Ishikawa (cell line): ENCODE measurements at regions not wholly inside any gene's neighbourhood (a gene's known extent, or its start where the extent isn't known, plus 50 kb on each side); places are given as distances from the start of the nearest gene placed in this dataset.

Source experiments
- CEBPB ChIP-seq: IDR thresholded peaks from 2 replicates; pipeline ENCODE4 v1.6.1; 2012
- CREB1 ChIP-seq: IDR thresholded peaks from 2 replicates; pipeline ENCODE4 v1.6.1; 2012; ENCODE audit warnings: low read depth
- EGR1 ChIP-seq: IDR thresholded peaks from 2 replicates; pipeline ENCODE4 v1.6.1; 2012
- EP300 ChIP-seq: IDR thresholded peaks from 2 replicates; pipeline ENCODE4 v1.6.1; 2012; ENCODE audit warnings: borderline replicate concordance
- FOXM1 ChIP-seq: IDR thresholded peaks from 2 replicates; pipeline ENCODE4 v1.6.1; 2012; ENCODE audit warnings: low read depth, borderline replicate concordance
- MAX ChIP-seq: IDR thresholded peaks from 2 replicates; pipeline ENCODE4 v1.6.1; 2012
- NFIC ChIP-seq: IDR thresholded peaks from 2 replicates; pipeline ENCODE4 v1.6.1; 2012
- RAD21 ChIP-seq: IDR thresholded peaks from 2 replicates; pipeline ENCODE4 v1.6.1; 2012; ENCODE audit warnings: low read depth
- REST ChIP-seq: IDR thresholded peaks from 2 replicates; pipeline ENCODE4 v1.6.1; 2012; ENCODE audit warnings: low read depth, mild to moderate bottlenecking
- TAF1 ChIP-seq: IDR thresholded peaks from 2 replicates; pipeline ENCODE4 v1.6.1; 2012; ENCODE audit warnings: low read depth, mild to moderate bottlenecking
- TCF12 ChIP-seq: IDR thresholded peaks from 2 replicates; pipeline ENCODE4 v1.6.1; 2012; ENCODE audit warnings: low read depth
- TEAD4 ChIP-seq: IDR thresholded peaks from 2 replicates; pipeline ENCODE4 v1.6.1; 2012
- USF1 ChIP-seq: IDR thresholded peaks from 2 replicates; pipeline ENCODE4 v1.6.1; 2012
- YY1 ChIP-seq: IDR thresholded peaks from 2 replicates; pipeline ENCODE4 v1.6.1; 2012; ENCODE audit warnings: low read depth
- ZBTB7A ChIP-seq: IDR thresholded peaks from 2 replicates; pipeline ENCODE4 v1.6.1; 2012; ENCODE audit warnings: low read depth

- TF ChIP-seq MAX, result no peak
- no peak for TF ChIP-seq TAF1
- TF ChIP-seq NFIC, result no peak
- TF ChIP-seq YY1, result no peak
- TF ChIP-seq TCF12, result no peak
- TF ChIP-seq CEBPB, result no peak
- no peak for TF ChIP-seq FOXM1
- no peak for TF ChIP-seq EGR1
- no peak for TF ChIP-seq EP300
- TF ChIP-seq ZBTB7A, result no peak
- TF ChIP-seq TEAD4, result no peak
- TF ChIP-seq RAD21, result no peak
- no peak for TF ChIP-seq USF1
- no peak for TF ChIP-seq REST
These were observed 193.5 kb upstream of the ZEB2 start for GRCh38 chr2:144713410-144713809.

GRCh38 chr2:144712550-144712940 is 192.6 kb upstream of the ZEB2 start:
- TF ChIP-seq MAX, result no peak
- no peak for TF ChIP-seq NFIC
- no peak for TF ChIP-seq TAF1
- TF ChIP-seq EGR1, result no peak
- no peak for TF ChIP-seq YY1
- no peak for TF ChIP-seq ZBTB7A
- TF ChIP-seq REST, result no peak
- no peak for TF ChIP-seq EP300
- TF ChIP-seq CREB1, result no peak
- TF ChIP-seq TEAD4, result no peak
- TF ChIP-seq FOXM1, result no peak
- TF ChIP-seq RAD21, result no peak
- TF ChIP-seq TCF12, result no peak
- TF ChIP-seq USF1, result no peak
- no peak for TF ChIP-seq CEBPB

- no peak for TF ChIP-seq USF1
- TF ChIP-seq TEAD4, result no peak
- no peak for TF ChIP-seq CREB1
- no peak for TF ChIP-seq TCF12
- no peak for TF ChIP-seq NFIC
- no peak for TF ChIP-seq CEBPB
- TF ChIP-seq EGR1, result no peak
- TF ChIP-seq FOXM1, result no peak
- TF ChIP-seq RAD21, result no peak
- no peak for TF ChIP-seq ZBTB7A
- no peak for TF ChIP-seq REST
- TF ChIP-seq YY1, result no peak
These were observed 192.0 kb upstream of the ZEB2 start for GRCh38 chr2:144711630-144712549.

- TF ChIP-seq REST, result no peak
These were observed 191.2 kb upstream of the ZEB2 start for GRCh38 chr2:144711084-144711483.
